T-helper 2 cell (primary cell): ENCODE measurements at regions not wholly inside any gene's neighbourhood (a gene's known extent, or its start where the extent isn't known, plus 50 kb on each side); places are given as distances from the start of the nearest gene placed in this dataset.

Experiments used
- DNase-seq, 5 experiments: peaks; one replicate each; pipeline versions ENCODE4 v3.0.0 to v3.0.0-alpha.2; 2012 to 2022

- no peak for DNase-seq
Observed at GRCh38 chr9:8074713-8075286, 275.2 kb upstream of the DMAC1 start.

- no peak for DNase-seq
Observed at GRCh38 chr9:8071445-8071798, 271.8 kb upstream of the DMAC1 start.

GRCh38 chr9:8070779-8071444 lies 271.3 kb upstream of the DMAC1 start:
- no peak for DNase-seq

GRCh38 chr9:8062459-8062858 lies 262.9 kb upstream of the DMAC1 start:
- DNase-seq: no peak

GRCh38 chr9:8053501-8053900 lies 253.9 kb upstream of the DMAC1 start:
- DNase-seq: no peak

- no peak for DNase-seq
Observed at GRCh38 chr9:8052991-8053390, 253.4 kb upstream of the DMAC1 start.

- no peak for DNase-seq
Observed at GRCh38 chr9:8037745-8038144, 238.2 kb upstream of the DMAC1 start.

- DNase-seq: no peak
Observed at GRCh38 chr9:8036914-8037524, 237.4 kb upstream of the DMAC1 start.

- no peak for DNase-seq
Observed at GRCh38 chr9:8033794-8034193, 234.2 kb upstream of the DMAC1 start.

- no peak for DNase-seq
Observed at GRCh38 chr9:8030095-8030494, 230.5 kb upstream of the DMAC1 start.

GRCh38 chr9:8027351-8027750 lies 227.8 kb upstream of the DMAC1 start:
- DNase-seq: no peak

- DNase-seq: no peak
Observed at GRCh38 chr9:8025551-8025950, 226.0 kb upstream of the DMAC1 start.

- no peak for DNase-seq
Observed at GRCh38 chr9:8020186-8020585, 220.6 kb upstream of the DMAC1 start.

- no peak for DNase-seq
Observed at GRCh38 chr9:8019636-8020035, 220.1 kb upstream of the DMAC1 start.

- DNase-seq: no peak
Observed at GRCh38 chr9:8014997-8015682, 215.6 kb upstream of the DMAC1 start.

GRCh38 chr9:8012986-8013385 lies 213.4 kb upstream of the DMAC1 start:
- no peak for DNase-seq

GRCh38 chr9:8011974-8012373 lies 212.4 kb upstream of the DMAC1 start:
- DNase-seq: no peak

- no peak for DNase-seq
Observed at GRCh38 chr9:7996558-7996957, 197.0 kb upstream of the DMAC1 start.

GRCh38 chr9:7988644-7989280 lies 189.2 kb upstream of the DMAC1 start:
- no peak for DNase-seq

GRCh38 chr9:7984692-7985091 lies 185.1 kb upstream of the DMAC1 start:
- no peak for DNase-seq

- DNase-seq: no peak
Observed at GRCh38 chr9:7984203-7984602, 184.6 kb upstream of the DMAC1 start.

GRCh38 chr9:7983490-7983889 lies 183.9 kb upstream of the DMAC1 start:
- DNase-seq: no peak

- peak in 1 of 5 experiments; percentile 69 for DNase-seq
Observed at GRCh38 chr9:7982907-7983306, 183.3 kb upstream of the DMAC1 start.
